ENCODE measurements at regions not wholly inside any gene's neighbourhood (a gene's known extent, or its start where the extent isn't known, plus 50 kb on each side); places are given as distances from the start of the nearest gene placed in this dataset.

- no peak for DNase-seq (ENCODE audit: low read depth)
Measured at GRCh38 chr10:33542752-33543505, 208.5 kb upstream of the NRP1 start.

- no peak for DNase-seq (ENCODE audit: low read depth)
Measured at GRCh38 chr10:33539116-33539515, 204.6 kb upstream of the NRP1 start.

- no peak for DNase-seq (ENCODE audit: low read depth)
Measured at GRCh38 chr10:33537066-33537465, 202.6 kb upstream of the NRP1 start.

- no peak for DNase-seq (ENCODE audit: low read depth)
Measured at GRCh38 chr10:33536508-33536907, 202.0 kb upstream of the NRP1 start.

- DNase-seq (ENCODE audit: low read depth), result no peak
Measured at GRCh38 chr10:33535866-33536265, 201.4 kb upstream of the NRP1 start.

GRCh38 chr10:33534416-33534815 lies 199.9 kb upstream of the NRP1 start:
- DNase-seq (ENCODE audit: low read depth), result no peak

GRCh38 chr10:33533612-33534011 lies 199.1 kb upstream of the NRP1 start:
- DNase-seq (ENCODE audit: low read depth), result no peak

GRCh38 chr10:33532901-33533300 lies 198.4 kb upstream of the NRP1 start:
- no peak for DNase-seq (ENCODE audit: low read depth)

GRCh38 chr10:33529234-33529633 lies 194.8 kb upstream of the NRP1 start:
- no peak for DNase-seq (ENCODE audit: low read depth)

- DNase-seq (ENCODE audit: low read depth), result no peak
Measured at GRCh38 chr10:33524966-33525365, 190.5 kb upstream of the NRP1 start.

GRCh38 chr10:33524041-33524440 lies 189.6 kb upstream of the NRP1 start:
- DNase-seq (ENCODE audit: low read depth), result no peak

GRCh38 chr10:33523236-33523792 lies 188.8 kb upstream of the NRP1 start:
- no peak for DNase-seq (ENCODE audit: low read depth)

GRCh38 chr10:33521904-33522303 lies 187.4 kb upstream of the NRP1 start:
- DNase-seq (ENCODE audit: low read depth), result no peak

GRCh38 chr10:33521062-33521461 lies 186.6 kb upstream of the NRP1 start:
- no peak for DNase-seq (ENCODE audit: low read depth)

GRCh38 chr10:33520223-33520622 lies 185.8 kb upstream of the NRP1 start:
- DNase-seq (ENCODE audit: low read depth), result no peak

GRCh38 chr10:33519130-33519860 lies 184.8 kb upstream of the NRP1 start:
- DNase-seq (ENCODE audit: low read depth), result no peak

GRCh38 chr10:33510206-33510605 lies 175.7 kb upstream of the NRP1 start:
- no peak for DNase-seq (ENCODE audit: low read depth)

GRCh38 chr10:33509231-33509831 lies 174.9 kb upstream of the NRP1 start:
- peak; percentile 13 for DNase-seq (ENCODE audit: low read depth)

GRCh38 chr10:33507662-33508425 lies 173.4 kb upstream of the NRP1 start:
- DNase-seq (ENCODE audit: low read depth), result no peak

GRCh38 chr10:33506838-33507661 lies 172.6 kb upstream of the NRP1 start:
- no peak for DNase-seq (ENCODE audit: low read depth)

- no peak for DNase-seq (ENCODE audit: low read depth)
Measured at GRCh38 chr10:33506391-33506790, 171.9 kb upstream of the NRP1 start.

All from activated T-cell treated with anti-CD3 and anti-CD28 coated beads for 48 hours (primary cell).